ENCODE measurements at regions not wholly inside any gene's neighbourhood (a gene's known extent, or its start where the extent isn't known, plus 50 kb on each side); places are given as distances from the start of the nearest gene placed in this dataset.

DNA sequence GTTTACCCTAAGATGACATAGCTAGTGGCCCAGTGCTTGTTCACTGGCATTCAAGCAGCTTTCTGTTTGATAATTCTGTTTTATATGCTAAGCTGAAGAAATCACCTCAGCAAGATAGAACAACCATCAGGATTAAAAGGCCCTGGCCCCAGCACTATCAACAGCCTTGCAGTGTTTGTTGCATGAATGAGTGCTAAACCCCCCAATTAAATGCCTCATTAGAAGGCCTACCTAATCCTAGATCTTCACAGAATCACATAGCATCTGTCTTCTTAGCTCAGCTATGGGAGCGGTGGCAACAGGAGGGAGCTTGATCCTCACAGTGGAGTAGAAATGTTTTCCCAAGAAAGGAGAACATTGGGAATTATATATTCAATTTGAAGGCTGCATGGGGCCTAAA, 194.1 kb upstream of the HNMT start:
- TF ChIP-seq, protein P1, sequence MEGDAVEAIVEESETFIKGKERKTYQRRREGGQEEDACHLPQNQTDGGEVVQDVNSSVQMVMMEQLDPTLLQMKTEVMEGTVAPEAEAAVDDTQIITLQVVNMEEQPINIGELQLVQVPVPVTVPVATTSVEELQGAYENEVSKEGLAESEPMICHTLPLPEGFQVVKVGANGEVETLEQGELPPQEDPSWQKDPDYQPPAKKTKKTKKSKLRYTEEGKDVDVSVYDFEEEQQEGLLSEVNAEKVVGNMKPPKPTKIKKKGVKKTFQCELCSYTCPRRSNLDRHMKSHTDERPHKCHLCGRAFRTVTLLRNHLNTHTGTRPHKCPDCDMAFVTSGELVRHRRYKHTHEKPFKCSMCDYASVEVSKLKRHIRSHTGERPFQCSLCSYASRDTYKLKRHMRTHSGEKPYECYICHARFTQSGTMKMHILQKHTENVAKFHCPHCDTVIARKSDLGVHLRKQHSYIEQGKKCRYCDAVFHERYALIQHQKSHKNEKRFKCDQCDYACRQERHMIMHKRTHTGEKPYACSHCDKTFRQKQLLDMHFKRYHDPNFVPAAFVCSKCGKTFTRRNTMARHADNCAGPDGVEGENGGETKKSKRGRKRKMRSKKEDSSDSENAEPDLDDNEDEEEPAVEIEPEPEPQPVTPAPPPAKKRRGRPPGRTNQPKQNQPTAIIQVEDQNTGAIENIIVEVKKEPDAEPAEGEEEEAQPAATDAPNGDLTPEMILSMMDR (IDR thresholded peaks at IDR 0.05; ENCODE audit: extremely low read depth, insufficient read depth, missing control alignments): no peak
- in situ Hi-C loops (cut with MboI; ENCODE audit: low pct_unique_long_range_greater_than_20kb, low sequenced_read_pairs, unreplicated experiment): no loop called here
- DNase-seq (ENCODE audit: low spot score): no peak

DNA sequence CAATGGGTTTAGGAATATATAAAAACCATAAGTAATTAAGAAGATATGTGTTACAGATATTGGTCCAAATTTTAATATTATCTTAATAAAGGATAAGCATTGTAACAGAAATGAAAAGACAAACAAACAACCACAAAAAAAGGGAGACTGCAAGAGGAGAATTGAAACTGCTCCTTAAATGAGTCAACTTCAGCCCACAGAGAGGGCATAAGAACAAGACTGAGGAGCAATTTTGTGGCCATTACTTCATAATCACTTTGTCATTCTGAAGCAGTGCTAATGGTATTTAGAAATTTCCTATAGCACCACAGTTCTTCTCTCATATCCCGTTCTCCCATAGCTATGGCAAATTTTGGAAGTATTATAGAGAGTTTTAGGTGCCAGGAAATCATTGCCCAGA, 193.2 kb upstream of the HNMT start:
- DNase-seq (ENCODE audit: low spot score): no peak
- in situ Hi-C loops (cut with MboI; ENCODE audit: low pct_unique_long_range_greater_than_20kb, low sequenced_read_pairs, unreplicated experiment): no loop called here
- TF ChIP-seq, protein P1 (IDR thresholded peaks at IDR 0.05; ENCODE audit: extremely low read depth, insufficient read depth, missing control alignments): no peak

DNA sequence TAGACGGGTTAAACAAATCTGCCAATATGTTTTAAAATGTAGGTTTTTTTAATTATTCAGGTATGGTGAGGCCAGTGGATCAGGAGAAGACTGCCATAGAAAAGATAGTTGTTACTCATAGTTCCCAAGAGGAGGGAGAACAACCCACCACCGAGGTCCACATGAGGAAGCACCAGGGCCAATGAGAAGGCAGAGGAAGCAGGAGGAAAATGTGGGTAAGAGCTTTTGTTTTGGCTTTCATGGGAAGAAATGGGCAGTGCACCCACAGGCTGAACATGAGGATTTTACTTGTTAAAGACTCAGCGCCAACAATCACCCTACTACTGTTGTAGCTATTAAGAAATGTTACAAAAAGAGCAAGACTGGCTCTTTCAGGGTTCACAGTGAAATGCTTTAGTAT, 191.8 kb upstream of the HNMT start:
- no peak for DNase-seq (ENCODE audit: low spot score)
- in situ Hi-C loops (cut with MboI; ENCODE audit: low pct_unique_long_range_greater_than_20kb, low sequenced_read_pairs, unreplicated experiment): no loop called here
- TF ChIP-seq, protein P1 (IDR thresholded peaks at IDR 0.05; ENCODE audit: extremely low read depth, insufficient read depth, missing control alignments): no peak

DNA sequence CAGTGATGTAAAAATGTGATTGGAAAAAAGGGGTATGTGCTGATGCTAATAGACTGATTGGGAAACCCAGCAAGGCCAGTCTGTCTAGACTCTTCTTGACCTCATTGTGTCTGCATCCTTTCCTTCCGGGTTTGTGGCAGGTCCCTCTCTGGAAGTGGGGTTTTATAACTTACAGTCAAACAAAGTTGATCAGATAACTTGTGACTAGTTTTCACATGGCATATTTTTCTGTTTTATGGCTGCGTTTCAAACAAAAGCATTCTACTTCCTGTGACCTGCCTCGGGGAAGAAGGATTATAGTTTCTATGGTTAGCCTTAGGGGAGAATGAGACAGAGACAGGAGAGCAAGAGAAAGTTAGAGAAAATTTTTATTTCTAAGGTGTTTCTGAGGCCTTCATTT, 188.7 kb upstream of the HNMT start:
- in situ Hi-C loops (cut with MboI; ENCODE audit: low pct_unique_long_range_greater_than_20kb, low sequenced_read_pairs, unreplicated experiment): no loop called here
- TF ChIP-seq, protein P1 (IDR thresholded peaks at IDR 0.05; ENCODE audit: extremely low read depth, insufficient read depth, missing control alignments): no peak
- no peak for DNase-seq (ENCODE audit: low spot score)

DNA sequence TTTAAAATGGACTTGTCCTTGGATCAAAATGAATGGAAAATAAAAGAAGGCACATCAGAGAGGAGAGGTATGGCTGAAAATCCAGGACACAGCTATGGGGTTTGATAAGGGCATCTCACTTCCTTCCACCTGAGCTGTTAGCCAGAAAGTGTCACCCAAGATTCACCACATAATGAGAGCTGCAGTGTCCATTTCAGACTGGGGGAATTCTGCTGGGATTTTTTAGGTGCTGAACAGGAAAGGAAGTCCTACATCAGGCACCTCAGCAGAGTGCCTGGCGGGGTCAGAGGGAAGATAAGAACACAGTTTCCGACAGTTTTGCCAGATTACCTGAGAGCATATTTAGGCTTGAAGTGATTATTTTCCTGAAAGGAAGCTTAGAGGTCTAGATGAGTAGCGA, 187.6 kb upstream of the HNMT start:
- DNase-seq (ENCODE audit: low spot score): no peak
- in situ Hi-C loops (cut with MboI; ENCODE audit: low pct_unique_long_range_greater_than_20kb, low sequenced_read_pairs, unreplicated experiment): no loop called here
- TF ChIP-seq, protein P1 (IDR thresholded peaks at IDR 0.05; ENCODE audit: extremely low read depth, insufficient read depth, missing control alignments): no peak

DNA sequence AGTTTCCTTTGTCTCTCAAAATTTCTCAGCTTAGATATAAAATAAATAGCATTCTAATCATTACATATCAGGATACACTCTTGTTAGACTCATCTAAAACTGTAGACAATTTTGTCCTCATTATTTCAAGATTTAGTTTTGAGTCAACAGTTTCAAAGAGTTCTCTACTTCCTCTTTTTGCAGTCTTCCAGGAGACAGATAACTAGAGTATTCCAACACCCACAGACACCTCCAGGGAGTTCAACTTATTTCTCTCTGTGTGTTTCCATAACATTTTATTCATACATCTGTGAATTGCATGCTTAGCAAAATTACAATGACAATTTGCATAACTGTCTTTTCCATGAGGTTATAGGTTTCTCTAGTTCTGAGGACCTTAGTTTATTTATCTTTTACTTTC, 166.6 kb upstream of the HNMT start:
- DNase-seq (ENCODE audit: low spot score): no peak
- TF ChIP-seq, protein P1 (IDR thresholded peaks at IDR 0.05; ENCODE audit: extremely low read depth, insufficient read depth, missing control alignments): no peak
- in situ Hi-C loops (cut with MboI; ENCODE audit: low pct_unique_long_range_greater_than_20kb, low sequenced_read_pairs, unreplicated experiment): no loop called here

DNA sequence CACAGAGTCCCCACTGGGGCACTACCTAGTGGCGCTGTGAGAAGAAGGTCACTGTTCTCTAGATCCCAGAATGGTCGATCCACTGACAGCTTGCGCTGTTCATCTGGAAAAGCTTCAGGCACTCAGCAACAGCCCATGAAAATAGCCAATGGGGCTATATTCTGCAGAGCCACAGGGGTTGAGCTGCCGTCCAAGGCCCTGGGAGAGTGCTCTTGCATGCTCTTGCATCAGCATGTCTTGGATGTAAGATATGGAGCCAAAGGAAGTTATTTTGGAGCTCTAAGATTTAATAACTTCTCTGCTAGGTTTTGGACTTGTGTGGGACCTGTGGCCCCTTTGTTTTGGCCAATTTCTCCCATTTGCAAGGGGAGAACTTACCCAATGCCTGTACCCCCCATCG, 164.7 kb upstream of the HNMT start:
- in situ Hi-C loops (cut with MboI; ENCODE audit: low pct_unique_long_range_greater_than_20kb, low sequenced_read_pairs, unreplicated experiment): no loop called here
- TF ChIP-seq, protein P1 (IDR thresholded peaks at IDR 0.05; ENCODE audit: extremely low read depth, insufficient read depth, missing control alignments): no peak
- DNase-seq (ENCODE audit: low spot score): no peak
